ENCODE measurements at regions not wholly inside any gene's neighbourhood (a gene's known extent, or its start where the extent isn't known, plus 50 kb on each side); places are given as distances from the start of the nearest gene placed in this dataset.

DNA sequence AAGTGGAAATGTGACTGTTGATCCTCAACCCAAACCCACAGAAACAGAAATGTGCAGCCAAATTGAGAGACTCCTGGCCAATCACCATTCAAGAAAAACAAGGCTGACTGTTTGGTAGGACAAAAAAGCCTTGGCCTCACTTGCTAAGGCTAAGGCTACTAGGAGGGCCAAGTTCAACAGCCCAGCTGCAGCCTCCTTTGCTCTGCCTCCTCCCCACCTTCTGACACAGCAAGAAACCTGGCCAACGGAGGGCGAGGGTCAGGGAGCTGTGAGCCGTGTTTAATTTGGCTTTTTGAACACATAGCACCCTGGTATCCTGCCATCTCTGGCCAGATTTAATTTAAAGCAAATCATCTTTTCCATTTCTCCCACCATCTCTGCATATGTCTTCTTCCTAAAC is 165.8 kb upstream of the RAB4A start:
- Histone ChIP-seq H3K27ac (peak overlapping the region in 2 of 3 donors; percentile 57 to 74), H3K4me3 (no peak overlapping the region), H3K4me1 (peaks cover 3 to 73% (median 35%) of the 10 kb centered on the region in 4 donors), H3K27me3 (no peaks in the 10 kb centered on the region), H3K36me3 (no peaks in the 10 kb centered on the region), H3K9me3 (no peaks in the 10 kb centered on the region)
- ATAC-seq (peak; percentile 51 to 78 (median 76)), DNase-seq (peak; percentile 61 to 91 (median 88))
- no peak for TF ChIP-seq POLR2A (IDR thresholded peaks at IDR 0.05)
- TF ChIP-seq, protein P1, sequence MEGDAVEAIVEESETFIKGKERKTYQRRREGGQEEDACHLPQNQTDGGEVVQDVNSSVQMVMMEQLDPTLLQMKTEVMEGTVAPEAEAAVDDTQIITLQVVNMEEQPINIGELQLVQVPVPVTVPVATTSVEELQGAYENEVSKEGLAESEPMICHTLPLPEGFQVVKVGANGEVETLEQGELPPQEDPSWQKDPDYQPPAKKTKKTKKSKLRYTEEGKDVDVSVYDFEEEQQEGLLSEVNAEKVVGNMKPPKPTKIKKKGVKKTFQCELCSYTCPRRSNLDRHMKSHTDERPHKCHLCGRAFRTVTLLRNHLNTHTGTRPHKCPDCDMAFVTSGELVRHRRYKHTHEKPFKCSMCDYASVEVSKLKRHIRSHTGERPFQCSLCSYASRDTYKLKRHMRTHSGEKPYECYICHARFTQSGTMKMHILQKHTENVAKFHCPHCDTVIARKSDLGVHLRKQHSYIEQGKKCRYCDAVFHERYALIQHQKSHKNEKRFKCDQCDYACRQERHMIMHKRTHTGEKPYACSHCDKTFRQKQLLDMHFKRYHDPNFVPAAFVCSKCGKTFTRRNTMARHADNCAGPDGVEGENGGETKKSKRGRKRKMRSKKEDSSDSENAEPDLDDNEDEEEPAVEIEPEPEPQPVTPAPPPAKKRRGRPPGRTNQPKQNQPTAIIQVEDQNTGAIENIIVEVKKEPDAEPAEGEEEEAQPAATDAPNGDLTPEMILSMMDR (IDR thresholded peaks at IDR 0.05): no peak
- WGBS (ENCODE audit: insufficient coverage, low coverage, low lambda C conversion rate, missing lambda C conversion rate): 0% methylated on average over 3 of the region's 3 CpGs
- intact Hi-C loops (cut with DNase I): no loop called here

DNA sequence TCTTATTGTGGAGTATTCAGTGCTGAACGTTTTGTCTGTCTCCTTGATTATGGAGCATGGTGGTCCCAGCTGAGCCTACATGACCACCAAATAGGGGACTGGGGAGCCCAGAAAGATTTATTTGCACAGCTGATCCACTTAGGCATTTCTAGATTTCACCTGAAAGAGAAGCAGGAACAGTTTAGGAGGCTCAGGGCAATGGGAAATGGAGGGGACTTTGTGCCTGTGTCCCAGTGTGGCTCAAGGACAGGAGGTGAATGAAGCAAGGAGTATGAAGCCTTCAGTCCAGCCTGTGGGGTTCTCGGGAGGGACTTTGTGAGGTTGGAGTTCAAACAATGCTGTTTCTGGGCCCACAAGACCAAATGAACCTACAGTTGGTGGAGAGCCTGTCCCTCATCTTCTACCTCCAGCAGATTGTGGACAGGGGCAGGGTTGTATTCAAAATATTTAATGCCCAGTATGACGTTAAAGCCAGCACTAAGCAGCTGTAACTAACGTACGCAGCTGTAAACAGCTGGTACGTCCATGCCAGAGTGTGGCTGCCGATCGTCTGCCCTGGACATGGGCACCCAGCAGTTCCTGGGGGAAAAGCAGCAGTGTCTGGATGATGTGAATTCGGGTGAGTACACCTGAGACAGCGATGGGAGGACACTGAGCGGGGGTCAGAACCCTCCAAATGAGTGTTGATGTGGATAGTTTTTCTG is 164.9 kb upstream of the RAB4A start:
- peaks cover 3 to 81% (median 36%) of the 10 kb centered on the region in 4 donors for H3K4me1 ChIP-seq
- H3K27ac ChIP-seq: peak overlapping the region in 2 of 3 donors; percentile 57 to 74
- DNase-seq: peak in 1 of 3 donors; percentile 35

DNA sequence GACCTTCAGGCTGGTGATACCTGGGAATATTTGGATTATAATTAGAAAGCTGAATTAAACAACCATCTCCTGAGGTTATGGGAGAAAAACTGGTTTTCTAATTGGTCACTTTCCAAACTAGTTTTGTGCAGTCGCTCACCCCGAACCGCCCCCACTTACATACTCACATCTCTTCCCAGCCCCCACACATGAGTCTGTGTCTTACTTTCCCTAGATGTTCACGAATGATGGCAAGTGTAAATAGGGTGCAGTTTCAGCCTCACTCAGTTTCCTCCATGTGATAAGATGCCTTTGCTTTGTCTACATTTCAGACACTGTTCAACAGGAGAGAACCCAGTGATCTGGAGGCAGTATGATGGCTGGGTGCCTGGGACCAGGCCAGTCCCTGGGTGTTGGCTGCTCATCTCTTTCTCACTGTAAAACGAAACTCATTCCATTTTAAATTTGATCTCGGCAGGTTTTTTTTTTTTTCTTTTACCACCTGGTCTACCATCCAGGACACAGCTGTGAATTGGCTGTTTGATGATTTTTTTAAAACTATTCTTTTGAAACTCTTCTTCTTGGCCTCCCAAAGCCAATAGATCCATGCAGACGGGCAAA is 164.3 kb upstream of the RAB4A start:
- ATAC-seq: peak in 2 of 4 donors; percentile 5 to 22
- H3K4me1 ChIP-seq: peaks cover 3 to 83% (median 37%) of the 10 kb centered on the region in 4 donors
- no peak for TF ChIP-seq POLR2A (IDR thresholded peaks at IDR 0.05)
- TF ChIP-seq, protein P1 (IDR thresholded peaks at IDR 0.05): no peak

More for the DNA sequence above, 164.9 kb upstream of the RAB4A start:
- Histone ChIP-seq H3K9me3 (no peaks in the 10 kb centered on the region), H3K27me3 (no peaks in the 10 kb centered on the region), H3K4me3 (no peak overlapping the region), H3K36me3 (no peaks in the 10 kb centered on the region)
- intact Hi-C loops (cut with DNase I): no loop called here
- no peak for ATAC-seq
- 69% methylated on average over 6 of the region's 11 CpGs for WGBS (ENCODE audit: insufficient coverage, low coverage, low lambda C conversion rate, missing lambda C conversion rate)
- TF ChIP-seq, protein P1 (IDR thresholded peaks at IDR 0.05): no peak
- TF ChIP-seq POLR2A (IDR thresholded peaks at IDR 0.05): no peak

DNA sequence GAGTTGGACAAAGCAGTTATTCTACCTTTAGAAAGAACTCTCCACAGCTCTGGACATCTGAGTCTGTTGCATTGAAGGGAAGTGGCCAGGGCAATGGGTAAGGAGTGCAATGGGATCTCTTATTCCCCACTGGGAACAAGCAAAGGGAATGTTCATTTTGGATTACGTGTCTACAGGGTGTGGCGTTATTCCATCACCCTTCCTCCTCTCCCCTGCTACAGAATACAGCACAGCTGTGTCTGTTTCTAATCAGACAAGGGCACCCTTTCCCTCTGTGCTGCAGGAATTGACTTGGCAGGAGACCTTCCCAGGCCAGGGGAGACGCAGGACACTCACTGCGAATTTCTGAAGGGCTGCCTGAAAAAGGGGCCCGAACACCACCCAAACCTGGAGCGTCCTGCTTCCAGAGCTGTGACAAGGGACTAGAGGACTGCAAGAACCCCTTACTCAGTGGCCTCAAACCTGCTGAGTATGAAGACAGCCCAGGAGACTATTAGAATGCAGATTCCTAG is 163.6 kb upstream of the RAB4A start:
- no peak for TF ChIP-seq POLR2A (IDR thresholded peaks at IDR 0.05)
- TF ChIP-seq, protein P1 (IDR thresholded peaks at IDR 0.05): no peak
- 78% methylated on average over 3 of the region's 6 CpGs for WGBS (ENCODE audit: insufficient coverage, low coverage, low lambda C conversion rate, missing lambda C conversion rate)
- Histone ChIP-seq H3K27me3 (no peaks in the 10 kb centered on the region), H3K36me3 (no peaks in the 10 kb centered on the region), H3K4me1 (peaks cover 3 to 84% (median 38%) of the 10 kb centered on the region in 4 donors), H3K9me3 (no peaks in the 10 kb centered on the region), H3K27ac (peak overlapping the region in 2 of 3 donors; percentile 57 to 74), H3K4me3 (no peak overlapping the region)
- intact Hi-C loops (cut with DNase I): no loop called here
- peak in 1 of 3 donors; percentile 35 for DNase-seq
- ATAC-seq: peak in 1 of 4 donors; percentile 1

More for the DNA sequence above, 164.3 kb upstream of the RAB4A start:
- peak in 1 of 3 donors; percentile 54 for DNase-seq
- Histone ChIP-seq H3K27ac (peak overlapping the region in 2 of 3 donors; percentile 57 to 74), H3K36me3 (no peaks in the 10 kb centered on the region), H3K9me3 (no peaks in the 10 kb centered on the region), H3K27me3 (no peaks in the 10 kb centered on the region), H3K4me3 (no peak overlapping the region)
- 54% methylated on average over 7 of the region's 7 CpGs for WGBS (ENCODE audit: insufficient coverage, low coverage, low lambda C conversion rate, missing lambda C conversion rate)
- intact Hi-C loops (cut with DNase I): no loop called here

Data from right lobe of liver (tissue), 6 donors.